T-helper 17 cell (primary cell): ENCODE measurements at regions not wholly inside any gene's neighbourhood (a gene's known extent, or its start where the extent isn't known, plus 50 kb on each side); places are given as distances from the start of the nearest gene placed in this dataset.

ENCODE experiments used
- ATAC-seq: fragments of 150-1000 bp; cut with Tn5 transposase; 2 replicates; pipeline ENCODE4 v1.10.0; 2021; ENCODE audit warnings: mild to moderate bottlenecking, moderate library complexity
- DNase-seq, 3 donors: peaks; one replicate each; pipeline versions ENCODE4 v3.0.0 to v3.0.0-alpha.2; 2020 to 2021
- H3K9me3 ChIP-seq: one replicate; pipeline ENCODE4 v1.7.0; 2013; ENCODE audit warnings: low read length, mild to moderate bottlenecking; ENCODE audit not compliant: control insufficient read depth, poor library complexity, severe bottlenecking
- H3K27ac Mint-ChIP-seq: one replicate; pipeline ENCODE4 v1.8.0; 2022; ENCODE audit warnings: mild to moderate bottlenecking, moderate library complexity, mixed read lengths
- H3K27me3 Mint-ChIP-seq: one replicate; pipeline ENCODE4 v1.8.0; 2022; ENCODE audit warnings: mixed read lengths
- H3K36me3 Mint-ChIP-seq: one replicate; pipeline ENCODE4 v1.8.0; 2022; ENCODE audit warnings: low read depth, mixed read lengths
- H3K4me1 Mint-ChIP-seq: one replicate; pipeline ENCODE4 v1.8.0; 2022; ENCODE audit warnings: mild to moderate bottlenecking, mixed read lengths
- H3K4me3 Mint-ChIP-seq: one replicate; pipeline ENCODE4 v1.8.0; 2022; ENCODE audit warnings: mild to moderate bottlenecking, moderate library complexity, mixed read lengths

DNA sequence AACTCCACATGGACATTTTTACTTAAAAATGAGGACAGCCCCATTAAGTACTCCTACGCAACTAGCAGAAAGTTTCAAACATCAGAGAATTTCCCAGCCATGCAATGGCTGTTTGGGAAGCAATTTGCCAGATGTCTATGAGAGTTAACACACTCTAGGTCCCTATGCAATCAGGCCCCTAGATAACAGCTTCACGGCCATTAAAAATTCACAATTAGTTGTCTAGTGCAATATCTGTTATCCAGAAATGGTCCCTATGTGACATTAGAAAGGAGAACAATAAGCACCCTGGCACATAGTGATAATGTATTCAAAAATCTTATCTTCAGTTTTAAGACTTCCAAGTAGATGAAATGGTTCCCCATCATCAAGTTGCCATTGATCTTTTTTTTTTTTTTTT is 174.3 kb upstream of the NRSN1 start:
- H3K9me3 ChIP-seq = no peaks in the 10 kb centered on the region
- no peaks in the 10 kb centered on the region for H3K4me1 Mint-ChIP-seq
- no peaks in the 10 kb centered on the region for H3K36me3 Mint-ChIP-seq
- H3K27me3 Mint-ChIP-seq = no peaks in the 10 kb centered on the region
- no peak overlapping the region for H3K4me3 Mint-ChIP-seq
- no peak overlapping the region for H3K27ac Mint-ChIP-seq
- ATAC-seq (no peak), DNase-seq (no peak)

DNA sequence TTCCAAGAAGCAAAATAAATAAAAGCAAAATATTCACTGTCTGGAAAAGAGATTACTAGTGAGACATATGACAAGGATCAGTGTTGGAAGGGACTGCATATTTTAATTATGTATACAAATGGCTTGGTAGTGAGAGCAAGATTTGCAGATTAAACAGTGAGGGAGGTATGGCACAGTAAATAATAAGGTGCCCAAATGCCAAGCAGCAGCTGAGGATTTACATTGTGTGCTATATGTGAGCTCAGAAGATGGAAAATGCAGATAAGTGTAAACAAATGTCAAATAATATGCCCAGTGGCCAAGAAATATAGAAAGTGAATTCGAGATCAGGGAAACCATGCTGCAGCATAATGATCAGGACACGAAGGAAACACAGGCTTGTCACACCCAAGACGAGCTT is 173.8 kb upstream of the NRSN1 start:
- Mint-ChIP-seq H3K27me3 (no peaks in the 10 kb centered on the region), H3K27ac (no peak overlapping the region), H3K36me3 (no peaks in the 10 kb centered on the region), H3K4me3 (no peak overlapping the region), H3K4me1 (no peaks in the 10 kb centered on the region)
- H3K9me3 ChIP-seq = no peaks in the 10 kb centered on the region
- ATAC-seq (no peak), DNase-seq (no peak)

DNA sequence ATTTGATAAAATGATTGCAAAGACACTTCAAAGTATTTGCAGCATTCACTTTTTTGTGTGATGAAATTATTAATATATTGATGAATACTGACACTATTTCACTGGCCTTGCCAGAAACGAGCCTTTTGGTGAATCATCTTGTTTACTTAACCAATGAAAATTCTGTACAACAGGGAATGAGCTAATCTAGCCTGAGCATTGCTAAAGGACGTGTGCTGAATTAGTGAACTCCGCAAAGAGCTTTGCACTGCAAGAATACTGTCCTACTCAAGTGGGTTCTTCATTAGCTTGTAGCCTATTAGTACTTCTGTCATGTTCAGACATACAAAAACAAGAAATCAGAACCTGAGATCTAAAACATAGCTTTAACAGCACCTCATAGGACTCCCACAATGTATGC is 172.0 kb upstream of the NRSN1 start:
- H3K4me1 Mint-ChIP-seq = no peaks in the 10 kb centered on the region
- H3K27ac Mint-ChIP-seq = no peak overlapping the region
- H3K9me3 ChIP-seq = no peaks in the 10 kb centered on the region
- H3K36me3 Mint-ChIP-seq = no peaks in the 10 kb centered on the region
- no peaks in the 10 kb centered on the region for H3K27me3 Mint-ChIP-seq
- H3K4me3 Mint-ChIP-seq = no peak overlapping the region
- ATAC-seq = no peak
- DNase-seq = no peak

DNA sequence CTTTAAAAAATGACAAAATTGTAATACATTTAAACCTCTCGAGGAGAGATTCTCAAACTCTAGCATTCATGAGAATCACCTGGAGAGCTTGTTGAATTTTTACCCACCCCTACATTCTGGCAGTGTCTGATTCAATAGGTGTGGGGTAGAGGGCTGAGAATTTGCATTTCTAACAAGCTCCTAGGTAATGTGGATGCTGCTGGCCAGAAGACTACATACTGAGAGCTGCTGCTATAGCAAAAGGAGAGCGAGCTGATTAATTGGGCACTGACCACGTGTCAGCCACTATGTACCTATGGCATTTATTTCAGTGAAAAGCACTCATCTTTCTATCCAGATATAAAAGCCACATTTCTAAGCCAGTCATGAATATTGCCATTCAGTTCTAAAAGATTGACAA is 169.0 kb upstream of the NRSN1 start:
- ATAC-seq = no peak
- H3K4me1 Mint-ChIP-seq = no peaks in the 10 kb centered on the region
- H3K4me3 Mint-ChIP-seq = no peak overlapping the region
- H3K27ac Mint-ChIP-seq = no peak overlapping the region
- DNase-seq = no peak
- H3K27me3 Mint-ChIP-seq = no peaks in the 10 kb centered on the region
- no peaks in the 10 kb centered on the region for H3K9me3 ChIP-seq
- H3K36me3 Mint-ChIP-seq = no peaks in the 10 kb centered on the region

DNA sequence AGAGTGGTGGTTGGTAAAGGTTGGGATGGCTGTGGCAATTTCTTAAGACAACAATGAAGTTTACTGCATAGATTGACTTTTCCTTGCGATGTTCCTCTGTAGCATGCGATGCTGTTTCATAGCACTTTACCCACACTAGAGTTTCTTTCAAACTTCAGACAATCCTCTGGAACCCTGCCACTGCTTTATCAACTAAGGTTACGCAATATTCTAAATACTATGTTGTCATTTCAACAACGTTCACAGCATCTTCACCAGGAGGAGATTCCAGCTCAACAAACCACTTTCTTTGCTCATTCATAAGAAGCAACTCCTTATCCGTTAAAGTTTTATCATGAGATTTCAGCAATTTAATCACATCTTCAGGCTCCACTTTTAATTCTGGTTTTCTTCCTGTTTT is 161.2 kb upstream of the NRSN1 start:
- DNase-seq (no peak), ATAC-seq (no peak)
- no peaks in the 10 kb centered on the region for H3K27me3 Mint-ChIP-seq
- H3K27ac Mint-ChIP-seq = no peak overlapping the region
- no peaks in the 10 kb centered on the region for H3K4me1 Mint-ChIP-seq
- H3K36me3 Mint-ChIP-seq = no peaks in the 10 kb centered on the region
- no peaks in the 10 kb centered on the region for H3K9me3 ChIP-seq
- H3K4me3 Mint-ChIP-seq = no peak overlapping the region

DNA sequence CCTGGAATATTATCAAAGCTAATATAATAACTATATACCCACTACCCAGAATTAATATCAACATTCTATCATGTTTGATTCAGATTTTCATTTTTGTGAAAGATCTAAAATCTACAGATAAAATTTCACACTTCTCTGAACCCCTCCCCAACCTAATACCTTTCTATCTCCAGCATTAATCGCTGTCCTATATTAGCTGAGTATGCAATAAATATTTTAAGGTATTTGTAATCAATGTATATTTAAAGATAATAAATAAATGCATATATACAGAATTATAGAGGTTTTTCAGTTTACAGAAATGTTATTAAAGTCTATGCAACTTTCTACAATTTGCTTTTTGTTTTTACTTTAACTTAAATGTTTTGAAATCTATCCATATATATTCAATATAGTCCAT is 156.7 kb upstream of the NRSN1 start:
- Mint-ChIP-seq H3K4me3 (no peak overlapping the region), H3K4me1 (no peaks in the 10 kb centered on the region)

DNA sequence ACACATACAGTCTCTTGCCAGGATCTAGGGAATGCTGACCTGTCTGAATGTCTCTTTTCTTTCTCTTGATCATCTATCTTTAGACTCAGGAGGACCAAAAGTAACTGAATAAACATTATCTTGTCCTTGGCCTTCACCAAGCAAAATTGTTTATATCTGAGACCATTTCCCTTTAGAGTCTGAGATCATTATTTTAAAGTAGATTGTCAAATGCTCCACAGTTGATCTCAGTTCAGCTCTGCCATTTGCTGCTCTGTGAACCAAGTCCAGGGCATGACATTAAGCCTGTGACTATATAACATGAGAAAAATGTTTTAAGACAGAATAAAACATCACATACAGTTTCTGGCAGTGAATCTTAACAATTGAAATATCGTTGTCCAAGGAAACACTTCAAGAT is 148.3 kb upstream of the NRSN1 start:
- Mint-ChIP-seq H3K4me1 (no peaks in the 10 kb centered on the region), H3K27ac (no peak overlapping the region), H3K27me3 (no peaks in the 10 kb centered on the region)

More for the DNA sequence above, 156.7 kb upstream of the NRSN1 start:
- H3K27me3 Mint-ChIP-seq = no peaks in the 10 kb centered on the region
- DNase-seq (no peak), ATAC-seq (no peak)
- H3K27ac Mint-ChIP-seq = no peak overlapping the region
- H3K9me3 ChIP-seq = no peaks in the 10 kb centered on the region
- no peaks in the 10 kb centered on the region for H3K36me3 Mint-ChIP-seq

DNA sequence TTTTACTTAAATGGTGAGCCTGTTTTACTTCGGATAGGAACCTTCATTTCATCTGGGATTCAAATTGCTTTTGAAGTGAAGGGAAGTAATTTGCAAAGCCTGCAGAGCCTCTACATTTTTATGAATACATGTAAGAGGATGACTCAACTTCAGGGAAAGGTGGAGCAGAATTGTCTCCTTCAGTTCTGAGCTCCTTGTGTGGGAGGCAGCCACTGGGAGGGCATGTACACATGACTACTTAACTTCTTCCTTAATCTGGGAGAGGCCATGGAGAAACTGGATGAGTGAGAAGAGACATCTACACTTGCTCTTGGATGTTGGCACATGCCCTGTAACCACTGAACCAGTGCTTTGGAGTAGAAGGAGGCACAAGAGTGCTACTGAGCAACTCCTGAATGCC is 145.1 kb upstream of the NRSN1 start:
- H3K9me3 ChIP-seq = no peaks in the 10 kb centered on the region
- H3K4me3 Mint-ChIP-seq = no peak overlapping the region
- H3K4me1 Mint-ChIP-seq = no peaks in the 10 kb centered on the region
- H3K27ac Mint-ChIP-seq = no peak overlapping the region
- DNase-seq = no peak
- H3K27me3 Mint-ChIP-seq = no peaks in the 10 kb centered on the region
- ATAC-seq = no peak
- no peaks in the 10 kb centered on the region for H3K36me3 Mint-ChIP-seq

More for the DNA sequence above, 148.3 kb upstream of the NRSN1 start:
- H3K9me3 ChIP-seq = no peaks in the 10 kb centered on the region
- Mint-ChIP-seq H3K4me3 (no peak overlapping the region), H3K36me3 (no peaks in the 10 kb centered on the region)
- ATAC-seq = no peak
- DNase-seq = no peak

DNA sequence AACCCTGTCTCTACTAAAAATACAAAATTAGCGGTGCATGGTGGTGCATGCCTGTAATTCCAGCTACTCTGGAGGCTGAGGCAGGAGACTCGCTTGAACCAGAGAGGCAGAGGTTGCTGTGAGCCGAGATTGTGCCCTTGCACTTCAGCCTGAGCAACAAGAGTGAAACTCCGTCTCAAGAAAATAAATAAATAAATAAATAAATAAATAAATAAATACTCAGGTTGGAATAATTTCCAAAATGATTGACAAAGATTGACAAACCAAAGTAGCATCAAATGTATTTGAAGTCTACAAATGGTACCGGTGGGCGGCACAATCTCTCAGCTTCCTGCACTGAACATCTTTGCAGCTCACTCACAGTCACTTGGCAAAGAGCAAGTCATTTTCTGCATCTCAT is 144.1 kb upstream of the NRSN1 start:
- DNase-seq (no peak), ATAC-seq (no peak)
- Mint-ChIP-seq H3K27ac (no peak overlapping the region), H3K36me3 (no peaks in the 10 kb centered on the region), H3K4me3 (no peak overlapping the region), H3K4me1 (no peaks in the 10 kb centered on the region), H3K27me3 (no peaks in the 10 kb centered on the region)
- no peaks in the 10 kb centered on the region for H3K9me3 ChIP-seq

DNA sequence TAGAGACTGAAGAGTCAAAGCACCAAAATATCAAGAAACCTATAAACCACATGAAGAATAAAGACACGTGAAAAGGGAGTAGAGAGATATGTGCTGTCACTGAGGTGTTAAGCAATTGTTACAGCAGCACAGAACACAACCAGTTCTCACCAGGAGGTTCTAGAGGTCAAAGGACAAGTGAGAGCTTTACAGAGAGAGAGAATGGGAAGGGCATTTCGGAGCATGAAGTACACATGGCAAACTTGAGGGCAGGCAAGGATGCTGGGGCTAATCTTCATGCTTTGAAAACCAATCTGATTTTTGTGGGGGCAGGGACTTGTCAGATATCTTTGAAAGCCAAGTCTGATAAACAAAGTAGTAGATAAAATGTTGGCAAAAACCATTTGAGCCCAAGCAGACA is 142.3 kb upstream of the NRSN1 start:
- no peak for ATAC-seq
- no peak overlapping the region for H3K4me3 Mint-ChIP-seq
- no peaks in the 10 kb centered on the region for H3K36me3 Mint-ChIP-seq
- DNase-seq = no peak
- H3K27ac Mint-ChIP-seq = no peak overlapping the region
- no peaks in the 10 kb centered on the region for H3K9me3 ChIP-seq
- H3K4me1 Mint-ChIP-seq = no peaks in the 10 kb centered on the region
- H3K27me3 Mint-ChIP-seq = no peaks in the 10 kb centered on the region

DNA sequence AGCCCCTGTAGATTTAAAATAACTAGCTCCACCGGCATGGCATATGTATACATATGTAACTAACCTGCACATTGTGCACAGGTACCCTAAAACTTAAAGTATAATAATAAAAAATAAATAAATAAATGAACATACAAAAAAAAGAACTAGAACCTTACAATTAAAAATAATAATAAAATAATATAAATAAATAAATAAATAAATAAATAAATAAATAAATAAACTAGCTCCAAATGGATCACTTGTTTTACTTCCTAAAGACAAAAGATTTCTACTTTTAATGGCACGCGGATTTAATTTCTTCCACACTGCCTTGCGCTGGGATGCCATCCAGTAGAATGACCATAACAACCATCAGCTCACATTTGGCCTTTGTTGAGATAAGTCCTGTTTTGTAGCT is 141.0 kb upstream of the NRSN1 start:
- no peaks in the 10 kb centered on the region for H3K4me1 Mint-ChIP-seq
- H3K27me3 Mint-ChIP-seq = no peaks in the 10 kb centered on the region
- no peak for ATAC-seq
- no peak overlapping the region for H3K4me3 Mint-ChIP-seq
- no peak for DNase-seq
- no peaks in the 10 kb centered on the region for H3K9me3 ChIP-seq
- H3K36me3 Mint-ChIP-seq = no peaks in the 10 kb centered on the region
- no peak overlapping the region for H3K27ac Mint-ChIP-seq

DNA sequence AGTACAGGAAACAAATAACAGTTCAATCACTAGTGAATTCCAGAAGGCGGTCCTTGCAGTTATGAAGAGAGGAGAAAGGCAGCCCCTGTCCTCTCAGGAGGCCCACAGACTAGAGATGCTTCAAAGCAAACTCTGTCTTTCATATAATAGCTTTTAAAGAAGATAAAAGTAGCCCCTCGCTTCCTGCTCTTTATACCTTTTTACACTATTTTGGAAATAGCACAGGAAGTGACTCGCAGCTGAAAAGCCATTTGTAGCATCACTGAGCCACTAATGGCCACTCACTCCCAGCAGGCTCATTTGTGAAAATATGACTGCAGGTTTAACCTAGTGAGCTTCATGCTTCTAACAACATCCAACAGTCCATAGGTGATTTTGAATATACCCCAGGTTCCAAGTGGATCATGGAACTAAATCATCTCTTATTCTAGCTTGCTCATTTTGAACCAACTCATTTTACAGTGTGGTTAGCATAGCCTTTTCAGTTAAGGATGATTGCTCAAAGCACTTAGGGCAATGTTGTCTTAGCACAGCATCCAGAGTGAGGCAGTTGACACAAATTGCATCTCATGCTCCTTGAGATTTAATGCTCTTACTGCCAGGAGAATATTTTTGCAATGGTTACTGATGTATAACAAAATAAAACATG is 136.0 kb upstream of the NRSN1 start:
- no peaks in the 10 kb centered on the region for H3K4me1 Mint-ChIP-seq
- no peak overlapping the region for H3K4me3 Mint-ChIP-seq
- no peaks in the 10 kb centered on the region for H3K27me3 Mint-ChIP-seq
- no peaks in the 10 kb centered on the region for H3K36me3 Mint-ChIP-seq
- ATAC-seq (no peak), DNase-seq (no peak)
- no peaks in the 10 kb centered on the region for H3K9me3 ChIP-seq
- no peak overlapping the region for H3K27ac Mint-ChIP-seq

DNA sequence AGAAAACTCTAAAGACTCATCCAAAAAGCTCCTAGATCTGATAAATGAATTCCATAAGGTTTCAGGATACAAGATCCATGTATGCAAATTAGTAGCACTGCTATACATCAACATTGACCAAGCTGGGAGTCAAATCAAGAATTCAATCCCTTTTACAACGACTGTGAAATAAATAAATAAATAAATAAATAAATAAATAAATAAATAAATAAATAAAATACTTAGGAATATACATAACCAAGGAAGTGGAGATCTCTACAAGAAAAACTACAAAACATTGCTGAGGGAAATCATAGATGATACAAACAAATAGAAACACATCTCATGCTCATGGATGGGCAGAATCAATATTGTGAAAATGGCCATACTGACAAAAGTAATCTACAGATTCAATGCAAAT is 132.0 kb upstream of the NRSN1 start:
- ATAC-seq = no peak
- no peaks in the 10 kb centered on the region for H3K9me3 ChIP-seq
- no peak for DNase-seq
- Mint-ChIP-seq H3K4me3 (no peak overlapping the region), H3K27me3 (no peaks in the 10 kb centered on the region), H3K27ac (no peak overlapping the region), H3K4me1 (no peaks in the 10 kb centered on the region), H3K36me3 (no peaks in the 10 kb centered on the region)

DNA sequence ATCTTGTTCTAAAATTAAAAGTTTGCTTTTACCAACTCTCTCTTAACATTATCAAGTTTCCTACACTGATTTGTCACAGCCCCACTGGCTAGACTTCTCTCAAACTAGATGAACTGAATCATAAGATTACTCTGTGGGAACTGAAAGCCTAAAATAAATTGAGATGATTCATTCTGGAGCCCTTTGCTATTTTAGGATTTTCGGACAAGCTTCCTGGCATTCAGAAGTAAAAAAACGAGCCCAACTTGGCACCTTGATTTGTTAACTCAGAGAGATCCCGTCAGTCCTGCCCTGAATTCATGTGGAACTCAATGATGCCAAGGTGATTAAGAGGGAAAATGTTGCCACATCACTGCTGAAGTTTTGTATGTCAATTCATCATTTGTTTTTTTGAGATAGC is 122.0 kb upstream of the NRSN1 start:
- Mint-ChIP-seq H3K27me3 (no peaks in the 10 kb centered on the region), H3K4me1 (no peaks in the 10 kb centered on the region), H3K36me3 (no peaks in the 10 kb centered on the region), H3K4me3 (no peak overlapping the region), H3K27ac (no peak overlapping the region)
- DNase-seq (no peak), ATAC-seq (no peak)
- no peaks in the 10 kb centered on the region for H3K9me3 ChIP-seq
